SU-DHL-6 (cell line): ENCODE measurements at regions not wholly inside any gene's neighbourhood (a gene's known extent, or its start where the extent isn't known, plus 50 kb on each side); places are given as distances from the start of the nearest gene placed in this dataset.

Experiments used
- H2AFZ ChIP-seq: fragments of 200-600 bp; sonication (generic); 2 replicates; pipeline ENCODE4 v1.6.1; 2014; ENCODE audit warnings: low read depth, mild to moderate bottlenecking, moderate library complexity, mixed read lengths, antibody characterized with exemption, low read length; ENCODE audit not compliant: severe bottlenecking
- H3F3A ChIP-seq: fragments of 200-600 bp; shearing (Covaris generic); 2 replicates; pipeline ENCODE4 v1.6.0; 2016; ENCODE audit warnings: antibody characterized with exemption, mild to moderate bottlenecking; ENCODE audit not compliant: insufficient read depth
- H3K27ac ChIP-seq: fragments of 200-600 bp; sonication (generic); 2 replicates; pipeline ENCODE4 v1.5.1; 2016; ENCODE audit warnings: low read depth, mild to moderate bottlenecking, low read length, moderate library complexity, mixed read lengths
- H3K27me3 ChIP-seq: fragments of 200-600 bp; sonication (generic), shearing (Covaris generic); 2 replicates; pipeline ENCODE4 v1.6.0; 2014; ENCODE audit warnings: mild to moderate bottlenecking, low read length
- H3K36me3 ChIP-seq: fragments of 200-600 bp; sonication (generic); 2 replicates; pipeline ENCODE4 v1.6.1; 2014; ENCODE audit warnings: mild to moderate bottlenecking, low read length, mixed read lengths
- H3K4me2 ChIP-seq: fragments of 300-600, 200-600 bp; shearing (Covaris generic), sonication (generic); 2 replicates; pipeline ENCODE4 v1.6.0; 2014; ENCODE audit warnings: low read length, low read depth, mild to moderate bottlenecking; ENCODE audit not compliant: poor library complexity, severe bottlenecking
- H3K4me3 ChIP-seq: fragments of 200-600 bp; sonication (generic); 2 replicates; pipeline ENCODE4 v1.5.1; 2014; ENCODE audit warnings: antibody characterized with exemption, low read length, mild to moderate bottlenecking, mixed read lengths; ENCODE audit not compliant: insufficient read depth, poor library complexity, severe bottlenecking
- H3K79me2 ChIP-seq: fragments of 200-600 bp; sonication (generic); 2 replicates; pipeline ENCODE4 v1.6.1; 2014; ENCODE audit warnings: mild to moderate bottlenecking, low read length, moderate library complexity; ENCODE audit not compliant: insufficient read depth
- H3K9ac ChIP-seq: fragments of 200-600 bp; sonication (generic); 2 replicates; pipeline ENCODE4 v1.7.0; 2014; ENCODE audit warnings: mild to moderate bottlenecking, low read length
- H3K9me2 ChIP-seq: fragments of 200-600 bp; sonication (generic); replicated peaks from 2 replicates; pipeline ENCODE4 v1.6.1; 2014; ENCODE audit warnings: low read length; ENCODE audit not compliant: insufficient read depth
- H3K9me3 ChIP-seq: fragments of 200-600 bp; sonication (generic); 2 replicates; pipeline ENCODE4 v1.6.1; 2014; ENCODE audit warnings: low read length, mixed read lengths; ENCODE audit not compliant: insufficient read depth
- H4K20me1 ChIP-seq: fragments of 200-600 bp; sonication (generic); 2 replicates; pipeline ENCODE4 v1.6.1; 2014; ENCODE audit warnings: low read depth, mild to moderate bottlenecking, antibody characterized with exemption, low read length, moderate library complexity, mixed read lengths
- CTCF ChIP-seq: fragments of 200-600 bp; sonication (generic); IDR thresholded peaks from one replicate; pipeline ENCODE4 v1.5.1; 2017; ENCODE audit warnings: antibody characterized with exemption, mild to moderate bottlenecking, low read length, moderate library complexity; ENCODE audit not compliant: insufficient read depth, poor library complexity, severe bottlenecking
- EZH2phosphoT487 ChIP-seq: fragments of 200-600 bp; sonication (generic), shearing (Covaris generic); conservative IDR thresholded peaks from 2 replicates; pipeline ENCODE4 v1.6.1; 2018; ENCODE audit warnings: mild to moderate bottlenecking, antibody characterized with exemption, low read length, moderate library complexity, mixed read lengths

- H3K9ac ChIP-seq = no peak overlapping the region
- no peaks in the 10 kb centered on the region for H3K9me2 ChIP-seq
Measured at GRCh38 chr5:62111428-62111827, 194.6 kb upstream of the KIF2A start.

GRCh38 chr5:62112689-62113228 lies 193.2 kb upstream of the KIF2A start:
- Histone ChIP-seq H3F3A (no peaks in the 10 kb centered on the region), H3K27me3 (no peaks in the 10 kb centered on the region), H3K4me3 (no peak overlapping the region), H3K4me2 (no peak overlapping the region), H3K36me3 (no peaks in the 10 kb centered on the region), H4K20me1 (no peaks in the 10 kb centered on the region), H3K9me2 (no peaks in the 10 kb centered on the region), H3K9me3 (no peaks in the 10 kb centered on the region), H2AFZ (no peak overlapping the region), H3K9ac (no peak overlapping the region), H3K27ac (no peak overlapping the region), H3K79me2 (no peaks in the 10 kb centered on the region)
- TF ChIP-seq CTCF (no peak), EZH2phosphoT487 (no peak)

More at GRCh38 chr5:62111428-62111827, 194.6 kb upstream of the KIF2A start:
- no peaks in the 10 kb centered on the region for H3K36me3 ChIP-seq
- no peak overlapping the region for H3K4me2 ChIP-seq
- no peaks in the 10 kb centered on the region for H3K27me3 ChIP-seq
- no peak overlapping the region for H2AFZ ChIP-seq
- no peaks in the 10 kb centered on the region for H4K20me1 ChIP-seq
- H3K4me3 ChIP-seq = no peak overlapping the region
- no peaks in the 10 kb centered on the region for H3F3A ChIP-seq
- no peaks in the 10 kb centered on the region for H3K79me2 ChIP-seq
- no peak overlapping the region for H3K27ac ChIP-seq
- no peaks in the 10 kb centered on the region for H3K9me3 ChIP-seq
- TF ChIP-seq CTCF = no peak
- TF ChIP-seq EZH2phosphoT487 = no peak

DNA sequence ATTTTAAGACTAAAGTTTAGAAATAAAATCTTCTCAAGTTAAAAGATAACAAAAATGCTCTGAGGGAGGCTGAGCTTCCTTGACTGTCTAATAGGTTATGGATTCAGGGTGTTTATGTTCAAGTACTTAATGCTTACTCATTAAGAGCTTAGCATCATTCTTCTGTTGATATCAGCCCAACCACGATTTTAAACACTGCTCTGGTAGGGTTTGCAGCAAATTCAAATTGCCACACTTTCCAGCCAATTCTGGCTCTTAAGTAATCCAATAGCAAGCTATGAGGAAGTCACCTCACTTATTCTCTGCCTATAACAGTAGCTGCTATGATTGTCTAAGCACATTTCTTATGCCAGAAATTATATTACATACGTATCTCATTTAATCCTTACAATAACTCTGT lies 191.0 kb upstream of the KIF2A start:
- Histone ChIP-seq H3K27ac (no peak overlapping the region), H3K9ac (no peak overlapping the region), H2AFZ (no peak overlapping the region), H3F3A (no peaks in the 10 kb centered on the region), H3K9me2 (no peaks in the 10 kb centered on the region), H3K9me3 (no peaks in the 10 kb centered on the region), H3K4me3 (no peak overlapping the region), H4K20me1 (no peaks in the 10 kb centered on the region), H3K36me3 (no peaks in the 10 kb centered on the region), H3K79me2 (no peaks in the 10 kb centered on the region), H3K4me2 (no peak overlapping the region), H3K27me3 (no peaks in the 10 kb centered on the region)
- no peak for TF ChIP-seq CTCF
- TF ChIP-seq EZH2phosphoT487 = no peak
